ENCODE measurements at regions not wholly inside any gene's neighbourhood (a gene's known extent, or its start where the extent isn't known, plus 50 kb on each side); places are given as distances from the start of the nearest gene placed in this dataset.

GRCh38 chr9:87118594-87118993, 171.3 kb upstream of the GAS1 start:
- DNase-seq (ENCODE audit: low read depth in 2 of 2): no peak

DNA sequence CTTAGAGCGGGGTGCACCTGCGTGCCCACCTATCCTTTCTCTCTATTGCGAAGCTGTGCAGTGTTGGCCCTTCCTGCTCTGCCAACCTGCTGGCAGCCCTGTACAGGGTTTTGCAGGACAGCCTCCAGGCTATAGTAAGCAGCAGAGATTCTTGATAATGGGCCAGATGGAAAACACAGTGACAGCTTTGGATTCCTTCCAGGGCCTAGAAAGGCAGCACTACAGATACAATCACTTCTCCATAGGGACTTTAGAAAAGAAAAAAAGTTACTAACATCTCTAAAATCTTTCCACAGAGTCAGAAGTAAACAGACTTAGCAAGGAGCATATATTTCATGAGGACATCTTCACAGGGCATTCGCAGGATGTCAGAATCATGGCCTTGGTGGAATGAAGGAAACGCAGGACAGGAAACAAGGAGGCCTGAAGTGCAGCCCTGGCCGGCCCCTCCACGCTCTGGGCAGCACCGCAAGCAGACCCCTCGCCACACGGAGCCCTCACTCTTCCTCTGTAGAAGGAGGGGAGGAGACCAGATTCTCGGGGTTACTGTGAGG, 172.1 kb upstream of the GAS1 start:
- no peak for DNase-seq (ENCODE audit: low read depth in 2 of 2)

GRCh38 chr9:87120610-87121009, 173.3 kb upstream of the GAS1 start:
- DNase-seq (ENCODE audit: low read depth in 2 of 2): no peak

DNA sequence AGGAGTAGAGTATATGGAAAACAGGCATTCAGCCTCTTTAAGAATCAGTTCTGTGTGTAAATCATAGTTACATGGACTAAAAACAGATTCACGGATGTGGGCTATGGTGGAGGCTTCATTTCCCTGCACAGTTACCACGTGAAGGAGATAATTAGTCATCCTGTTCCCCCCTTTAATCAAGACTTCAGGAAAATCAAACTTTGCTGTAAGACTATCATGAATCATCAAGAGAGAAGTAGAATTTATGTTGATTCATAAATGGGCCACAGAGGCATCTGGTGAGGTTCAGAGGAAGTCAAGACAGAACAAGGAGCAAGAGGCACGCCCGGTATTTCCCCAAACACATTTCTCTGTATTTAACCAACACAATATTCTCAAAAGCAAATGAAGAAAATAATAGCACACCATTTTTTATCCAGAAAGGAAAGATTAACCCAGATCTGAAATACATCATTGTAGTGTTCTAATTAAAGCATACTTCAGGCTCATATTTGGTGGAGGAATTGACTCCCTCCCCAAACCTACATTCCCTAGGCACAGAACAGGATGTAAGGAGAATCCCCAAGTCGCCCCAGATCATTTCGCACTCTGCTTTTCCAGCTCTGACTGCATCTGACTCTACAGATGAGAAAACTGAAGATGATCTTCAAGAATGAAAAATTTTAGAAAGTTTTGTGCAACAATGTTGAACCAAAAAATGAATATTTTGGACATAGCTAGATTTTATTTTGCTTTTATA, 175.8 kb upstream of the GAS1 start:
- DNase-seq (ENCODE audit: low read depth in 2 of 2): no peak

DNA sequence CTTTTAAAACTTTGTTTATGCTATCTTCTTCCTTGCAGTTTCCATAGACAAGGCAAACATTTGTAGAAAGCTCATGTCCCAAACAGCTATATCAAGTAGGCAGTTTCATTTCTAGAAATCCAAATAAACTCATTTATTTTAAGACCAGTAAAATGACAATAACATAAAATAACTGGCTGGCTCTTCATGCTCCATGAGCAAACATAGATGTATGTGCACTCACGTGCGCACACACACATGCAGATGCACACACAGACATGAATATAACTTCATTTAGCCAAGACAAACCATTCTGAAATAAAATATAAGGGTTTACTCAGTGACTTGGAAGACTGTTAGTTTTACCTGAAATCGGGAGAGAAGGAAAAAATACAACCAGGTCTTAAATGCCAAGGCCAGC, 176.5 kb upstream of the GAS1 start:
- DNase-seq (ENCODE audit: low read depth in 2 of 2): no peak

GRCh38 chr9:87125819-87126218, 178.5 kb upstream of the GAS1 start:
- DNase-seq (ENCODE audit: low read depth in 2 of 2): no peak

DNA sequence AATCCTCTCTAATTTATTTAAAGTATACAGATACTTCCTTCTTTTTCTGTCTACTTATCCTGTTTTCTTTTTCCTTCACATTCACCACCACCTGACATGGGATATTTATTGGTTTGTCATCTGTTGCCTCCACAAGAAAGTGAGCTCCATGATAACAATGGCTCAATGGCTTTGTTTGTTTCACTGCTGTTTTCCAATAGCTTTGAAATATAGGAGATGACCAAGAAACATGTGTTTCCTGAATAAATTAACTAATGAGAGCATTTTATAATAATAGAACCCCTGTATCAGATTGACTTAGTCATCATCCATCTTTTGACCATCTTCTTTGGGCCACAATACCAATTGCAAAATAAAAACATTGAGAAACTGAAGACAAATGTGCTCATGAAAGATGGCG, 180.2 kb upstream of the GAS1 start:
- DNase-seq (ENCODE audit: low read depth in 2 of 2): no peak

DNA sequence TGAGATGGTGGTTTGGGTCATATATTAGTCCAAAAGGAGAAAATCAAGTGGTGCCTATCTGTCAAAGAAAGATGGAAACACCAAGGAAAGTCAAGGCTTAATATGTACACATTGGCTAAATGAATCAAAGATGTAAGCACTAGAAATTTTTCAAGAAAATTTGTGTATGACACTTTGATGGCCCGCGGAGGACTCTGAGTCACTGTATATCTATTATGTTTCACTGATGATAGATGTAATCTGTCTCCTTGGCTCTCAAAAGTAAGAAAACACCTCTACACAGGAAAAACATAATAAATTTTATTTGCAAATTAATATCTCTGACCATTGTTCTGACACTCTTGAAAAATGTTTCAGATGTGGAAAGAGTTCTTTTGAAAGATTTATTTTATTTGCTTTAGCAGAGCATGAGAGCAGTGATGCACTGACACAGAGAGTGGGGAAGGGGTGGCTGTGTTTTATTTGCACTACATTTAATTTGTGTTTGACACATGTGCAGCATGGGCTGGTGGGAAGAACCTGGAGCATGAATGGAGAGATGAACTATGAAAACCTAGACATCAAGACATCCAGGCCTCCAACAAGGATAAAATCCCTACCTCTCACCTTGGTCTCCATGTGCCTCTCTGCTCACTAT, 180.8 kb upstream of the GAS1 start:
- no peak for DNase-seq (ENCODE audit: low read depth in 2 of 2)

GRCh38 chr9:87128844-87129493, 181.7 kb upstream of the GAS1 start:
- no peak for DNase-seq (ENCODE audit: low read depth in 2 of 2)

- DNase-seq (ENCODE audit: low read depth in 2 of 2): no peak
These were observed 187.8 kb upstream of the GAS1 start for GRCh38 chr9:87135074-87135473.

- no peak for DNase-seq (ENCODE audit: low read depth in 2 of 2)
These were observed 190.4 kb upstream of the GAS1 start for GRCh38 chr9:87137718-87138117.

DNA sequence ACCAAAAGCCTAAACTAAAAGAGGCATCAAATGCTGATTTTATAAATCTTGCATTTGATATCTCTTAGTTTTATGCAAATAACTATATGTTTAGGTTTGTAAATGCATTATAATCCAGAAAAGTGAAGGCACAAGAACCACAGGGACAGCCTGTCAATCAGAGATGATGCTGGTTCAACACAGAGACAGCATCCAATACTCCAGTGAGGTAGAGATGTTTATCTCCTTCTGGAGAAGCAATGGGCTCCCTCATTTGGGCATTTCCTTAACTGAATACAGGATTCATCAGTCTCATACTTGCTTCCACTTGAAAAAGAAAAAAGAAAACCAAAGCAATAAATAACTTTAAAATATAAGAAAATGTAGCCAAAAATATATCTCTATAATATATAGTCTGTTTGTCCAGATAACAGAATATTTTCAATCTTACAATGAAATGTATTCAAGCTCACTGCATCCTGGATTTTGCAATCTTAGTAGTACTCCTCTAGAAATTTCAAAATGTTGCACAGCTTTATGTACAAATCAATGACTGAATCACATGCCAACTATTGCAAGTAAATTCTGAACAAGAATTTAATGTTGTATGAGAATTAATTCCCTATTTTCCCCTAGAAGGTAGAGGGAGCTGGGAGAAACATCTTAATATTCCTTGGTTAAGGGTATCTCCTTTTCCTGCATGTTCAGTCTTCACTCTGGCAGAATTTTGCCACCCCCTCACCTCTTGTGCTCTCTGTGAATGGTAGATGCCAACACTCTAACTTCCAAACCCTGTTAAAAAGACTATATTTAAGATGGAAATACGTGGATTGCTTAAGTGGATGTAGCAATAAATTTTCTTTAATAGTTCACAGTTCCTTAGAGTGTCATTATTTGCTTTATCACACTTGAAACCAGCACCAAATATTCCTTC, 191.1 kb upstream of the GAS1 start:
- no peak for DNase-seq (ENCODE audit: low read depth in 2 of 2)

GRCh38 chr9:87139099-87139730, 191.9 kb upstream of the GAS1 start:
- DNase-seq (ENCODE audit: low read depth in 2 of 2): no peak

- no peak for DNase-seq (ENCODE audit: low read depth in 2 of 2)
These were observed 192.8 kb upstream of the GAS1 start for GRCh38 chr9:87140142-87140541.

GRCh38 chr9:87140605-87141109, 193.4 kb upstream of the GAS1 start:
- DNase-seq (ENCODE audit: low read depth in 2 of 2): no peak

GRCh38 chr9:87141124-87141523, 193.8 kb upstream of the GAS1 start:
- DNase-seq (ENCODE audit: low read depth in 2 of 2): no peak

GRCh38 chr9:87146933-87147332, 199.6 kb upstream of the GAS1 start:
- no peak for DNase-seq (ENCODE audit: low read depth in 2 of 2)

DNA sequence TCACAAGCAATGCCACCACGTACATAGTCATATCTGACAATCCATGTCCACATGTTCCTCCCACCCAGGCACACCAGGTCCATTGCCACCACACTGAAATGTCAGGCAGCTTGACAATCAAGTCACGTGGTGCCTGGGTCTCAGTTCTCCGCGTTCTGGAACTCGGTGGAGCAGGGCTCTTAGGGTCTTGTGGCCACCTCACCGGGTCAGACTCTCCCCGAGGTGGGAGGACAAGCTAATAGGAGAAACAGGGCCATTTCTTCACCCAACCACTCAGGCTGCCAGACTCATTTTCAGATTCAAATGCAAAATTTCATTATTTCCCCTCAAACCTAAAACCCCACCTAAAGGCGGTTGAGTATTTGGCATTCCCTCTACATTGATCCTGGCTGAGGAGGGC, 200.5 kb upstream of the GAS1 start:
- no peak for DNase-seq (ENCODE audit: low read depth in 2 of 2)

DNA sequence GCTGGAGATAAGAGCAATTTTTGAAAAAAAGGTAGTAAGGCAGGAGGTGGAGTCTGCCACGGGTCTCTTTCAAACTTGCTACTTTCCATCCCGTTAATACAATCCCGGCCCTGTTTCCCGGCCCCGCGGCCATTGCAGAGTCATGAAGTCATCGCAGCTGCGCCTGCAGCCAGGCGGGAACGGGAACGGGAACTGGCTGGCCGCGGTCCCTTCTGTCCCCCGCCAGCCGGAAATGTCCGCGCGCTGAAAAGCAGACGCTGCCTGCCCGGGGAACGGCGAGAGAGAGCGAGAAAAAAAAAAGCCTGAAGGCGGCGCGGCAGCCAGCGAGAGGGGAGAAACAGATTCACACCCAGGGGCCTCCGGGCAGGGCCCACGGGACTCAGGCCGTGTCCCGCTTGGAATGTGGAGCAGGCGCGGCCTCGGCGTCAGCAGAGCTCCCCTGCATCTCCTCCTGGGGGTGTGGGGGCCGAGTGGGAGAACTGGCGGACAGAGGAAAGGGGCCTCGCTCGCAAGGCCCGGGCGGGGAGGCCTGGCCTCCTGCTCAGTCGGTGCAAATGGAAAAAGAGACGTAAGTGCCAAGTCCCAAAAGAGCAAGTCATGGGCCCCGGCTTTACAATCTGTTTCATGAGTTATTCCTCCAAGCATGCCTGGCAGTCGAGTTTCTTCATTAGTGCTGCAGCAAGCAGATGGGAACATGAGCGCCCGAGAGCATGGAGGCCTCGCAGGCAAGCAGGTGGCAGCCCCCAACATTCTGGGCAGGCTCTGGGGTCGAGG, 201.2 kb upstream of the GAS1 start:
- no peak for DNase-seq (ENCODE audit: low read depth in 2 of 2)

- no peak for DNase-seq (ENCODE audit: low read depth in 2 of 2)
These were observed 202.5 kb upstream of the GAS1 start for GRCh38 chr9:87149799-87150198.

All from stimulated activated CD8-positive, alpha-beta memory T cell treated with anti-CD3 and anti-CD28 coated beads, Interleukin-7, amount 100 ng/mL, for 4 hours (primary cell).